AG09319 (cell line): ENCODE measurements at regions not wholly inside any gene's neighbourhood (a gene's known extent, or its start where the extent isn't known, plus 50 kb on each side); places are given as distances from the start of the nearest gene placed in this dataset.

Experiments used
- DNase-seq: peaks from one replicate; pipeline ENCODE4 v3.0.0-alpha.2; 2010; ENCODE audit warnings: low read depth; ENCODE audit errors: extremely low read depth
- TF ChIP-seq, protein P1 (sequence below): IDR thresholded peaks from 2 replicates; pipeline ENCODE4 v1.5.1; 2011; ENCODE audit warnings: low read depth, mild to moderate bottlenecking, inconsistent platforms, low read length, moderate library complexity

DNA sequence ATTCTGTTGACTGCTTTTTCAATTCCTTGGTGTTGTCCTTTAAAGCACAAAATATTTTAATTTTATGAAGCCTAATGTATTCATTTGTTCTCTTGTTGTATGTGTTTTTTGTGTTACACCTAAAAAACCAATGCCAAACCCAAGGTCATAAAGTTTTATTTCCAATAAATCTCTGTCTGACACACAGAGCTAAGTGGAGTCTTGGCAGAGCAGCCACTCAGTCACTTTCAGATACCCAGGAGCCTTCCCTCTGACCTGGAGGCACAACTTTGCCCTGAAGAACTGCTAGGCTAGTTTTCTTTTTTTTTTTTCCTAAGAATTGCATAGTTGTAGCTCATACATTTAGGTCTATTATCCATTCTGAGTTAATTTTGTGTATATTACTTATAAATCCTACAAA lies 71.2 kb upstream of the BCL9 start:
- DNase-seq, result no peak
- TF ChIP-seq, protein P1, sequence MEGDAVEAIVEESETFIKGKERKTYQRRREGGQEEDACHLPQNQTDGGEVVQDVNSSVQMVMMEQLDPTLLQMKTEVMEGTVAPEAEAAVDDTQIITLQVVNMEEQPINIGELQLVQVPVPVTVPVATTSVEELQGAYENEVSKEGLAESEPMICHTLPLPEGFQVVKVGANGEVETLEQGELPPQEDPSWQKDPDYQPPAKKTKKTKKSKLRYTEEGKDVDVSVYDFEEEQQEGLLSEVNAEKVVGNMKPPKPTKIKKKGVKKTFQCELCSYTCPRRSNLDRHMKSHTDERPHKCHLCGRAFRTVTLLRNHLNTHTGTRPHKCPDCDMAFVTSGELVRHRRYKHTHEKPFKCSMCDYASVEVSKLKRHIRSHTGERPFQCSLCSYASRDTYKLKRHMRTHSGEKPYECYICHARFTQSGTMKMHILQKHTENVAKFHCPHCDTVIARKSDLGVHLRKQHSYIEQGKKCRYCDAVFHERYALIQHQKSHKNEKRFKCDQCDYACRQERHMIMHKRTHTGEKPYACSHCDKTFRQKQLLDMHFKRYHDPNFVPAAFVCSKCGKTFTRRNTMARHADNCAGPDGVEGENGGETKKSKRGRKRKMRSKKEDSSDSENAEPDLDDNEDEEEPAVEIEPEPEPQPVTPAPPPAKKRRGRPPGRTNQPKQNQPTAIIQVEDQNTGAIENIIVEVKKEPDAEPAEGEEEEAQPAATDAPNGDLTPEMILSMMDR, result no peak

DNA sequence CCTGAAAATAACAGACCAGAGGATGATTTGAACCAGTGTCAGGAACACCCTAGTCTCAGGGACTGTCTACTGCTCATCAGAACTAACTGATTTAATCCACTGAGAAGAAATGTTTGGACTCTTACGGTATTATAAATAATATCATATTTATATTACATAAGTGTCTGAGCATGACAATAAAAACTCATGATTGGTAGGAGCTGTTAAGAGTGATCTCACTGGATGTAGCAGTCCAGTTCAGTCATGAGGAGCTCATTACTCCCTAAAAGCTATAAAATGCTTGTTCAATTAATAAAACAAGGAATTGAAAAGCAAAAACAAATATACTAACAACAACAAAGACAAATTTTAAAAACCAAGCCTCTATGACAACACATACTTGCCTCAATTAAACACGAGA lies 68.8 kb upstream of the BCL9 start:
- TF ChIP-seq, protein P1, result no peak
- DNase-seq, result no peak

DNA sequence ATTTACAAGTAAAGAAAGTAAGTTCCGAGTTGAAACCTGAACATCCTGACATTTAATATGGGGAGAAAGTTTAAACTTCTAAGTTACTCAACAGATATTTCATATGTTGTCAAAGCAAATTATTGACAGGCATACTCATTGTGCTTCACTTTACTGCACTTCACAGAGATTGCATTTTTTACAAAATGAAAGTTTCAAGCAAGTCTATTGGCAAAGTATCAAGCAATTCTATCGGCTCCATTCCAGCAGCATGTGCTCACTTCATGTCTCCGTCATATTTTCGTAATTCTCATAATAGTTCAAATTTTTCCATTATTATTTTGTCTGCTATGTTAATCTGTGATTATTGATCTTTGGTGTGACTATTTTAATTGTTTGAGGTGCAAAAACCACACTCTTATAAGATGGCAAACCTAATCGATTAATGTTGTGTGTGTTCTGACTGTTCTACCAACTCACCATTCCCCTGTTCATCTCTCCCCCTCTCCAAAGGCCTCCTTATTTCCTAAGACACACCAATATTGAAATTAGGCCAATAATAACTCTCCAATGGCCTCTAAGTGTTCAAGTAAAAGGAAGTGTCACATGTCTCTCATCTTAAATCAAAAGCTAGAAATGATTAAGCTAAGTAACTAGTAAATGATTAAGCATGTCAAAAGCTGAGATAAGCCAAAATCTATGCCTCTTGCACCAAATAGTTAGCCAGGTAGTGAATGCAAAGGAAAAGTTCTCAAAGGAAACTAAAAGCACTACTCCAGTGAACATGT lies 68.2 kb upstream of the BCL9 start:
- TF ChIP-seq, protein P1, result no peak
- no peak for DNase-seq

DNA sequence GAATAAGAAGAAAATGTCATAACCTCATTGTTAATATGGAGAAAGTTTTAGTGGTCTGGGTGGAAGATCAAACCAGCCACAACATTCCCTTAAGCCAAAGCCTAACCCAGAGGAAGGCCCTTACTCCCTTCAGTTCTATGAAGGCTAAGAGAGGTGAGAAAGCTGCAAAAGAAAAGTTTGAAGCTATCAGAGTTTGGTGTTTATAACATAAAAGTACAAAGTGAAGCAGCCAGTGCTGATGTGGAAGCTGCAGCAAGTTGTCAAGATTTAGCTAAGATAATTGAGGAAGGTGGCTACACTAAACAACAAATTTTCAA lies 67.6 kb upstream of the BCL9 start:
- TF ChIP-seq, protein P1, result no peak
- DNase-seq, result no peak

DNA sequence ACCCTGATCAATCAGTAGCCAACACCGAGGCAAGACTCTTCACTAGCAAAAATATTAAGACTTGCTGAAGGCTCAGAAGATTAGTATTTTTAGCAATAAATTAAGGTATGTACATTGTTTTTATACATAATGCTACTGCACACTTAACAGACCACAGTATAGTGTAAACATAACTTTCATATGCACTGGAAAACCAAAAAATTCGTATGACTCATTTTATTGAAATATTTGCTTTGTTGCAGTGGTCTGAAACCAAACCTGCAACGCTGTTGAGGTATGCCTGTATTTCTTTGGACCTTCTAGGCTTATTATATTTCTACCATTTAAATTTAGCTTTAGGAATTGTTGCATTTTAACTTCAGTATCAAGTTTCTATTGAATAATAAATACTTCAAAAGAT lies 65.8 kb upstream of the BCL9 start:
- TF ChIP-seq, protein P1, result no peak
- DNase-seq, result no peak

DNA sequence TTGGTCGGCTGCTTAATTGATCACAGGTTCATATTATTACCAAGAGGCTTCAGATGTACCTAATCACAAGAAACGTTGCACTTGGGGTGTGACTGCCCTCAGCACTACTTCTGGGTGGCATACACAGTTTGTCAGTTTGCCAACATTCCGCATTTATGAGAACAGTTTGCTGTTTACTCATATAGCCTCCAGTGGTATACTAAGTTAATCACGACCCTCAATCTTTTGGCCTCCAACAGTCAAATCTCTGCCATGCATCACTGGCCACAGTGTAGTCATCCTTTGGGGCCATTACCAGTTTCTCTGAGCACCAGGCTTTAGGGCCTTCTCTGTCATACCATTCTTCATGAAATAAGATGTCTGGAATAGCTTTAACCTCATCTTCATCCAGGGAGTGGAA lies 62.8 kb upstream of the BCL9 start:
- TF ChIP-seq, protein P1, result no peak
- DNase-seq, result no peak

DNA sequence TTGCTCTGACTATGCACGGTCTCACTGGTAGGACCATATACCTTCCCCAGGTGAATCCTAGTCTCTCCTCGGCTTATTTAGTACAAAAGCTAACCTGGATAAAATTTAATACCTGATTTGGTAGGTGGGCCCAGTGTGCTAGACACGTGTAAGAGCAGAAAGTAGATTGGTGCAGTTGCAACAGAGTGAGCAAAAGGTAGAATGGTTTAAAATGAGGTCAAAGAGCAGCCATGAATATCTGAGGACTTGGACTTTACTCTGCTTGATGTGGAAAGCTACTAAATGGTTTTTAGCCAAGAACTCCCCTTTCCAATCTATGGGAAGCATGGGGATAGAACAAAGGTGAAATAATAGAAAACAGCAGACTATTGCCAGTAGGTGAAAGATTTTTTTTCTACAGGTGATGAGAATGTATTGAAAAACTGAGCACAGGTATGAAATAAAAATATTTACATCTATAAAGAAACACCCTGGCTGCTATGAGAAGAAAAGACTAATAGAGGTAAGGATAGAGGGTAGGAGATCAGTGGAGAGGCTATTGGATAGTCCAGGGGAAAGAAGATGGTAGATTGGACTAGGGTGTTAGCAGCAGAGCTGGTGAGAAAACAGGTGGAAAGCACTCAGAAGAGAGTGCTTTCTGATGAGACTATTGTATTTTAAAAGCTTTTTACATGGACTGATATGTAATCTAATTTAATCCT lies 61.3 kb upstream of the BCL9 start:
- TF ChIP-seq, protein P1, result no peak
- DNase-seq, result no peak
